ENCODE measurements at regions not wholly inside any gene's neighbourhood (a gene's known extent, or its start where the extent isn't known, plus 50 kb on each side); places are given as distances from the start of the nearest gene placed in this dataset.

GRCh38 chr1:34619256-34619655 lies 135.6 kb upstream of the GJB5 start:
- no peak for DNase-seq (ENCODE audit: low read depth, low spot score)
- no peak overlapping the region for H3K4me3 ChIP-seq (ENCODE audit: low read depth, low read length)
- CTCF ChIA-PET = interaction anchor here (1.2 kb wide), 1 partner anchor 988 kb away, joined by 3 read pairs; no protein-coding TSS in a partner anchor
- POLR2A ChIA-PET = no interaction called here
- no peak for TF ChIP-seq CTCF (IDR thresholded peaks at IDR 0.05; ENCODE audit: insufficient read depth, low read length, missing control alignments)

- CTCF ChIA-PET = no interaction called here
- TF ChIP-seq CTCF (IDR thresholded peaks at IDR 0.05; ENCODE audit: insufficient read depth, low read length, missing control alignments) = no peak
- POLR2A ChIA-PET = no interaction called here
- no peak overlapping the region for H3K4me3 ChIP-seq (ENCODE audit: low read depth, low read length)
- DNase-seq (ENCODE audit: low read depth, low spot score) = no peak
Measured at GRCh38 chr1:34621916-34622315, 132.9 kb upstream of the GJB5 start.

- DNase-seq (ENCODE audit: low read depth, low spot score) = no peak
- ChIA-PET POLR2A (no interaction called here), CTCF (no interaction called here)
- TF ChIP-seq CTCF (IDR thresholded peaks at IDR 0.05; ENCODE audit: insufficient read depth, low read length, missing control alignments) = no peak
- H3K4me3 ChIP-seq (ENCODE audit: low read depth, low read length) = no peak overlapping the region
Measured at GRCh38 chr1:34625521-34626015, 129.3 kb upstream of the GJB5 start.

- ChIA-PET CTCF (no interaction called here), POLR2A (no interaction called here)
- no peak for DNase-seq (ENCODE audit: low read depth, low spot score)
- no peak for TF ChIP-seq CTCF (IDR thresholded peaks at IDR 0.05; ENCODE audit: insufficient read depth, low read length, missing control alignments)
- no peak overlapping the region for H3K4me3 ChIP-seq (ENCODE audit: low read depth, low read length)
Measured at GRCh38 chr1:34627465-34628240, 127.2 kb upstream of the GJB5 start.

- no peak for DNase-seq (ENCODE audit: low read depth, low spot score)
- no peak for TF ChIP-seq CTCF (IDR thresholded peaks at IDR 0.05; ENCODE audit: insufficient read depth, low read length, missing control alignments)
- POLR2A ChIA-PET = no interaction called here
- CTCF ChIA-PET = no interaction called here
- H3K4me3 ChIP-seq (ENCODE audit: low read depth, low read length) = no peak overlapping the region
Measured at GRCh38 chr1:34631126-34631525, 123.7 kb upstream of the GJB5 start.

- no peak overlapping the region for H3K4me3 ChIP-seq (ENCODE audit: low read depth, low read length)
- POLR2A ChIA-PET = no interaction called here
- DNase-seq (ENCODE audit: low read depth, low spot score) = no peak
- TF ChIP-seq CTCF (IDR thresholded peaks at IDR 0.05; ENCODE audit: insufficient read depth, low read length, missing control alignments) = no peak
- CTCF ChIA-PET = no interaction called here
Measured at GRCh38 chr1:34639701-34640100, 115.1 kb upstream of the GJB5 start.
